H1 (cell line): ENCODE measurements at regions not wholly inside any gene's neighbourhood (a gene's known extent, or its start where the extent isn't known, plus 50 kb on each side); places are given as distances from the start of the nearest gene placed in this dataset.

Experiments used
- CTCF ChIA-PET: fragments of 300-600 bp; sonication (Branson Sonifier 250); formaldehyde crosslinking; loops from one replicate; lab custom pipeline; 2021; ENCODE audit not compliant: partially characterized antibody; lab: Charles Lee
- POLR2A ChIA-PET: fragments of 300-600 bp; sonication (Branson Sonifier 250); formaldehyde crosslinking; loops from one replicate; lab custom pipeline; 2021; ENCODE audit warnings: inconsistent platforms; ENCODE audit not compliant: partially characterized antibody; lab: Charles Lee
- DNase-seq, 2 experiments: peaks; one replicate each; pipeline versions ENCODE4 v3.0.0 to v3.0.0-alpha.2; 2010 to 2022; ENCODE audit warnings: low spot score in 2 of 2, low read depth in 1 of 2, mixed read lengths in 1 of 2
- FAIRE-seq: peaks from 2 replicates; lab custom pipeline; 2011; peaks lifted over from hg19 to GRCh38; lab: Jason Lieb, UNC
- H2AFZ ChIP-seq: 2 replicates; pipeline ENCODE4 v1.8.1; 2012; ENCODE audit warnings: low read length, inconsistent platforms
- H2AK5ac ChIP-seq: 2 replicates; pipeline ENCODE4 v1.6.1; 2013; ENCODE audit warnings: low read depth, low read length
- H2BK120ac ChIP-seq: replicated peaks from 2 replicates; pipeline ENCODE3; 2013; ENCODE audit warnings: low read depth, low read length, inconsistent platforms
- H2BK12ac ChIP-seq: 2 replicates; pipeline ENCODE4 v1.6.1; 2013; ENCODE audit warnings: low read depth, low read length
- H2BK15ac ChIP-seq: 2 replicates; pipeline ENCODE4 v1.6.1; 2013; ENCODE audit warnings: low read length
- H2BK20ac ChIP-seq: 2 replicates; pipeline ENCODE4 v1.6.1; 2013; ENCODE audit warnings: low read length
- H2BK5ac ChIP-seq: 2 replicates; pipeline ENCODE4 v1.6.1; 2013; ENCODE audit warnings: low read depth, low read length
- H3K14ac ChIP-seq: 2 replicates; pipeline ENCODE4 v1.6.1; 2013; ENCODE audit warnings: inconsistent platforms; ENCODE audit not compliant: insufficient read length
- H3K18ac ChIP-seq: 2 replicates; pipeline ENCODE4 v1.6.1; 2013; ENCODE audit warnings: low read length; ENCODE audit errors: extremely low read depth
- H3K23ac ChIP-seq: 2 replicates; pipeline ENCODE4 v1.6.1; 2013; ENCODE audit warnings: inconsistent platforms; ENCODE audit not compliant: insufficient read length
- H3K23me2 ChIP-seq: 2 replicates; pipeline ENCODE4 v1.6.1; 2013; ENCODE audit warnings: low read depth, low read length
- H3K27ac ChIP-seq: 2 replicates; pipeline ENCODE4 v1.6.1; 2011; ENCODE audit warnings: low read depth, low read length, inconsistent platforms
- H3K27me3 ChIP-seq, 4 experiments: replicated peaks in 1 of 4; 1 replicate in 1 of 4; 2 replicates in 3 of 4; pipeline versions ENCODE4 v1.6.1 to v1.8.1; 2011 to 2013; ENCODE audit warnings: low read length in 3 of 4, mild to moderate bottlenecking in 3 of 4, inconsistent platforms in 2 of 4, mixed read lengths in 2 of 4, moderate library complexity in 1 of 4; ENCODE audit not compliant: control insufficient read depth in 3 of 4, insufficient read depth in 3 of 4; ENCODE audit errors: extremely low read depth in 1 of 4
- H3K36me3 ChIP-seq, 4 experiments: 2 replicates each; pipeline versions ENCODE4 v1.6.1 to v1.8.1; 2011 to 2013; ENCODE audit warnings: mild to moderate bottlenecking in 4 of 4, low read length in 3 of 4, moderate library complexity in 2 of 4, control low read depth in 1 of 4, inconsistent platforms in 1 of 4; ENCODE audit not compliant: insufficient read depth in 4 of 4, control insufficient read depth in 2 of 4
- H3K4ac ChIP-seq: replicated peaks from 2 replicates; pipeline ENCODE3; 2013; ENCODE audit warnings: low read length, low read depth, mixed read lengths, inconsistent platforms; ENCODE audit not compliant: insufficient read length
- H3K4me1 ChIP-seq, 4 experiments: replicated peaks in 1 of 4; 1 replicate in 1 of 4; 2 replicates in 3 of 4; pipeline versions ENCODE4 v1.6.1 to v1.8.1; 2011 to 2013; ENCODE audit warnings: low read length in 3 of 4, inconsistent platforms in 2 of 4, mixed read lengths in 1 of 4; ENCODE audit not compliant: insufficient read depth in 4 of 4, control insufficient read depth in 3 of 4
- H3K4me2 ChIP-seq, 2 experiments: 2 replicates each; pipeline versions ENCODE4 v1.6.1 to v1.8.1; 2011 to 2013; ENCODE audit warnings: low read depth in 2 of 2, low read length in 2 of 2, control low read depth in 1 of 2, inconsistent platforms in 1 of 2, mild to moderate bottlenecking in 1 of 2; ENCODE audit not compliant: insufficient read depth in 1 of 2
- H3K4me3 ChIP-seq, 4 experiments: fragments of 200-600, 300-600 bp in 1 of 4; sonication (generic), shearing (Covaris generic), sonication (Bioruptor Twin) in 1 of 4; 2 replicates each; pipeline versions ENCODE4 v1.5.1 to v1.8.1; 2011 to 2016; ENCODE audit warnings: low read length in 4 of 4, low read depth in 3 of 4, control low read depth in 2 of 4, inconsistent platforms in 2 of 4, mild to moderate bottlenecking in 2 of 4, mixed read lengths in 1 of 4, moderate library complexity in 1 of 4; ENCODE audit not compliant: insufficient read depth in 2 of 4; ENCODE audit errors: extremely low read depth in 1 of 4
- H3K56ac ChIP-seq: replicated peaks from 2 replicates; pipeline ENCODE3; 2013; ENCODE audit warnings: low read depth, mild to moderate bottlenecking, mixed read lengths, low read length, inconsistent platforms; ENCODE audit not compliant: insufficient read length
- H3K79me1 ChIP-seq: 2 replicates; pipeline ENCODE4 v1.6.1; 2013; ENCODE audit warnings: low read depth, low read length, control low read depth
- H3K79me2 ChIP-seq, 2 experiments: 2 replicates each; pipeline versions ENCODE4 v1.6.1 to v1.8.1; 2012 to 2013; ENCODE audit warnings: low read length in 2 of 2, mild to moderate bottlenecking in 2 of 2, inconsistent platforms in 1 of 2; ENCODE audit not compliant: insufficient read depth in 2 of 2, control insufficient read depth in 1 of 2
- H3K9ac ChIP-seq, 4 experiments: replicated peaks in 1 of 4; 1 replicate in 1 of 4; 2 replicates in 3 of 4; pipeline versions ENCODE4 v1.6.1 to v1.8.1; 2011 to 2013; ENCODE audit warnings: low read depth in 3 of 4, low read length in 3 of 4, control low read depth in 2 of 4, mild to moderate bottlenecking in 2 of 4, moderate library complexity in 2 of 4, inconsistent platforms in 1 of 4; ENCODE audit errors: extremely low read depth in 1 of 4
- H3K9me3 ChIP-seq, 2 experiments: 2 replicates each; pipeline versions ENCODE4 v1.6.1 to v1.8.1; 2012 to 2013; ENCODE audit warnings: mild to moderate bottlenecking in 2 of 2, moderate library complexity in 2 of 2, control low read depth in 1 of 2, inconsistent platforms in 1 of 2, low read depth in 1 of 2, low read length in 1 of 2, mixed read lengths in 1 of 2; ENCODE audit not compliant: insufficient read depth in 2 of 2
- H4K20me1 ChIP-seq, 2 experiments: replicated peaks in 1 of 2; 2 replicates each; pipeline versions ENCODE3 to v1.8.1; 2011 to 2013; ENCODE audit warnings: inconsistent platforms in 2 of 2, low read length in 2 of 2, mild to moderate bottlenecking in 1 of 2; ENCODE audit not compliant: insufficient read depth in 2 of 2, control insufficient read depth in 1 of 2
- H4K5ac ChIP-seq: 2 replicates; pipeline ENCODE4 v1.6.1; 2013; ENCODE audit warnings: low read length, low read depth, mixed read lengths, inconsistent platforms; ENCODE audit not compliant: insufficient read length
- H4K8ac ChIP-seq: 2 replicates; pipeline ENCODE4 v1.8.0; 2013; ENCODE audit warnings: mild to moderate bottlenecking, moderate library complexity, low read length, inconsistent platforms; ENCODE audit not compliant: insufficient read depth; ENCODE audit errors: extremely low read depth
- H4K91ac ChIP-seq: replicated peaks from 2 replicates; pipeline ENCODE3; 2013; ENCODE audit warnings: low read length, mixed read lengths, inconsistent platforms; ENCODE audit not compliant: insufficient read length
- BCL11A ChIP-seq, 2 experiments: IDR thresholded peaks; one replicate each; pipeline ENCODE4 v1.6.1; 2011; ENCODE audit warnings: low read depth in 2 of 2, low read length in 2 of 2, mild to moderate bottlenecking in 2 of 2
- CHD1 ChIP-seq: IDR thresholded peaks from 2 replicates; pipeline ENCODE4 v1.6.1; 2012; ENCODE audit warnings: low read depth, low read length, improper control_type of control experiment
- EGR1 ChIP-seq: IDR thresholded peaks from 2 replicates; pipeline ENCODE4 v1.6.1; 2011; ENCODE audit warnings: low read depth, low read length, borderline replicate concordance
- EP300 ChIP-seq, 2 experiments: IDR thresholded peaks; 1 replicate in 1 of 2; 2 replicates in 1 of 2; pipeline ENCODE4 v1.6.1; 2011 to 2012; ENCODE audit warnings: low read depth in 2 of 2, low read length in 2 of 2, mild to moderate bottlenecking in 2 of 2, borderline replicate concordance in 1 of 2, inconsistent platforms in 1 of 2, moderate library complexity in 1 of 2
- HDAC6 ChIP-seq: IDR thresholded peaks from one replicate; pipeline ENCODE4 v1.7.1; 2012; ENCODE audit warnings: low read depth, mild to moderate bottlenecking, inconsistent platforms, low read length, moderate library complexity
- SIRT6 ChIP-seq: IDR thresholded peaks from one replicate; pipeline ENCODE4 v1.7.1; 2012; ENCODE audit warnings: low read length, inconsistent platforms
- SRF ChIP-seq: IDR thresholded peaks from 2 replicates; pipeline ENCODE4 v1.6.1; 2011; ENCODE audit warnings: mild to moderate bottlenecking, low read depth, low read length, moderate library complexity
- WGBS, 2 experiments: shearing (Covaris generic) in 1 of 2; methylation state at CpG; one replicate each; pipeline versions ENCODE4 v1.1.6 to v1.1.7; 2013 to 2015; ENCODE audit warnings: low lambda C conversion rate in 2 of 2, mixed read lengths in 2 of 2, inconsistent platforms in 1 of 2, low coverage in 1 of 2, missing lambda C conversion rate in 1 of 2; ENCODE audit not compliant: insufficient replicate concordance in 2 of 2, insufficient coverage in 1 of 2, insufficient read length in 1 of 2; ENCODE audit errors: extremely low coverage in 1 of 2, missing lambda C conversion rate in 1 of 2; 5-methylcytosine and 5-hydroxymethylcytosine counted together

DNA sequence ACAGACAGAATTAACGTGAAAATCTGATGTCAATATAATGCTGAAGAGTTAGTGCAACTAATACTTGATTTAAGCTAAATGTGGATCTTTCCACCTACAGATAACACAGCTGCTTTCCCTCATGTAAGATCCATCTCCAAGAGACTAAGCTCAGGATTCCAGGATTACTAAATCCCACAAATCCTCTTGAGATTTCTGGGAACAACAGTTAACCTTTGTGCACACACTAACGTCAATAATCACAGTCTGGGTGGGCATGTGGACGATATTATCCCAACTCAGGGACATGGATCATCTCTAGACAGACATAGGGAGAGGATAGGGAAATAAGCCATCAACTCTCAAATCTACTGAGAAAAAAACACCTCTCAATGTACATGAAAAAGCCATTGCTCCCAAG lies 432.6 kb downstream of the SATB2 start:
- Histone ChIP-seq H3K56ac (no peak overlapping the region), H4K8ac (no peak overlapping the region), H3K4me2 (no peak overlapping the region), H3K4me3 (no peak overlapping the region), H3K79me1 (no peaks in the 10 kb centered on the region), H4K91ac (no peak overlapping the region), H2AFZ (peak overlapping the region; percentile 66; the same call in 1 of the 2 replicates), H3K14ac (no peak overlapping the region), H3K36me3 (no peaks in the 10 kb centered on the region), H3K23me2 (no peaks in the 10 kb centered on the region), H3K4me1 (peaks cover 0 to 6% (median 2%) of the 10 kb centered on the region in 4 experiments; a peak in 3 of 7 replicates), H2BK15ac (no peak overlapping the region), H3K27me3 (no peaks in the 10 kb centered on the region), H3K79me2 (no peaks in the 10 kb centered on the region), H2BK5ac (no peak overlapping the region), H2AK5ac (no peak overlapping the region), H3K9ac (no peak overlapping the region), H2BK120ac (no peak overlapping the region), H4K20me1 (no peaks in the 10 kb centered on the region), H2BK20ac (no peak overlapping the region), H3K18ac (no peak overlapping the region), H4K5ac (no peak overlapping the region), H2BK12ac (no peak overlapping the region), H3K27ac (no peak overlapping the region), H3K4ac (no peak overlapping the region), H3K23ac (no peak overlapping the region), H3K9me3 (no peaks in the 10 kb centered on the region)
- TF ChIP-seq HDAC6: no peak
- no peak for TF ChIP-seq CHD1
- no peak for TF ChIP-seq EP300 (IDR thresholded peaks at IDR 0.05; ENCODE audit: borderline replicate concordance in 1 of 2, low read depth in 2 of 2, low read length in 2 of 2)
- TF ChIP-seq SIRT6: no peak
- TF ChIP-seq BCL11A (IDR thresholded peaks at IDR 0.05; ENCODE audit: low read depth in 2 of 2, low read length in 2 of 2): no peak
- TF ChIP-seq EGR1: no peak
- no peak for TF ChIP-seq SRF
- CTCF ChIA-PET: interaction anchor here (0.6 to 1.1 kb wide), 3 partner anchors 22 to 85 kb away, joined by 3 to 5 read pairs (median 3); no protein-coding TSS in a partner anchor
- 90% methylated on average over 3 of the region's 3 CpGs; no CpG with 5 or more reads in 1 of the 2 experiments for WGBS, 2 experiments
- DNase-seq: no peak
- no peak for FAIRE-seq
- POLR2A ChIA-PET: no interaction called here
